ENCODE measurements at regions not wholly inside any gene's neighbourhood (a gene's known extent, or its start where the extent isn't known, plus 50 kb on each side); places are given as distances from the start of the nearest gene placed in this dataset.

DNA sequence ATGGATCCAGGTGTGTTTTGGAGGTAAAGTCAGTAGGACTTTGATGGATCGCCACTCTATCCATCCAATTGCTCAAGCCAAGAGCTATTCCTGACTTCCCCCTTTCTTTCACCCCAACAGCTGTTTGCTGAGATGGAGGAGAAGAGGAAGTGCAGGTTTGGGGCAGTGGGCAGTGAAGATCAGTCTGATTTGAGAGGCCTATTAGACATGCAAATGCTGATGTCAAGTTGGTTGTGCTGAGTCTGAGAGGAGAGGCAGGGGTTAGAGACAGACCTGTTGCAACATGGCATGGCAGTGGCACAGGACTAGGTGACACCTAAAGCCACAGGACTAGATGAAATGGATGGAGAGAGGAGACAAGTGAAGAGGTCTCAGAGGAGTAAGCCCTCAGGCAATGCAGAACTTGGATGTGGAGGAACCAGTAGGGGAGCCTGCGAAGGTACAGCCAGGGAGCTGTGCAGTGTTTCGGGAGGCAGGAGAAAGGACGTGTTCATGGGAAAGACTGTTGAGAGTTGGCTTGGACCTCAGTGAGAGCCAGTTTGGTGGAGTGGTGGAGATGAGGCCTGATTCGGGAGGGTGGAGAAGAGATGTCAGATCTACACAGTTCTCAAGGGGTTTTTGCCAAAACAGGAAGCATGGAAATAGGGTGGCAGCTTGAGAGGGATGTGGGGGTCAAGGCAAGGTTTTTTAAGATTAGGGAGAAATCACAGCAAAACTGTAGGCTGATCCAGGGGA, 175.0 kb downstream of the MACROH2A1 start:
- no peak for TF ChIP-seq SIN3A (IDR thresholded peaks at IDR 0.05; ENCODE audit: borderline replicate concordance, insufficient read depth, low read length)
- TF ChIP-seq, protein P1, sequence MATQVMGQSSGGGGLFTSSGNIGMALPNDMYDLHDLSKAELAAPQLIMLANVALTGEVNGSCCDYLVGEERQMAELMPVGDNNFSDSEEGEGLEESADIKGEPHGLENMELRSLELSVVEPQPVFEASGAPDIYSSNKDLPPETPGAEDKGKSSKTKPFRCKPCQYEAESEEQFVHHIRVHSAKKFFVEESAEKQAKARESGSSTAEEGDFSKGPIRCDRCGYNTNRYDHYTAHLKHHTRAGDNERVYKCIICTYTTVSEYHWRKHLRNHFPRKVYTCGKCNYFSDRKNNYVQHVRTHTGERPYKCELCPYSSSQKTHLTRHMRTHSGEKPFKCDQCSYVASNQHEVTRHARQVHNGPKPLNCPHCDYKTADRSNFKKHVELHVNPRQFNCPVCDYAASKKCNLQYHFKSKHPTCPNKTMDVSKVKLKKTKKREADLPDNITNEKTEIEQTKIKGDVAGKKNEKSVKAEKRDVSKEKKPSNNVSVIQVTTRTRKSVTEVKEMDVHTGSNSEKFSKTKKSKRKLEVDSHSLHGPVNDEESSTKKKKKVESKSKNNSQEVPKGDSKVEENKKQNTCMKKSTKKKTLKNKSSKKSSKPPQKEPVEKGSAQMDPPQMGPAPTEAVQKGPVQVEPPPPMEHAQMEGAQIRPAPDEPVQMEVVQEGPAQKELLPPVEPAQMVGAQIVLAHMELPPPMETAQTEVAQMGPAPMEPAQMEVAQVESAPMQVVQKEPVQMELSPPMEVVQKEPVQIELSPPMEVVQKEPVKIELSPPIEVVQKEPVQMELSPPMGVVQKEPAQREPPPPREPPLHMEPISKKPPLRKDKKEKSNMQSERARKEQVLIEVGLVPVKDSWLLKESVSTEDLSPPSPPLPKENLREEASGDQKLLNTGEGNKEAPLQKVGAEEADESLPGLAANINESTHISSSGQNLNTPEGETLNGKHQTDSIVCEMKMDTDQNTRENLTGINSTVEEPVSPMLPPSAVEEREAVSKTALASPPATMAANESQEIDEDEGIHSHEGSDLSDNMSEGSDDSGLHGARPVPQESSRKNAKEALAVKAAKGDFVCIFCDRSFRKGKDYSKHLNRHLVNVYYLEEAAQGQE (IDR thresholded peaks at IDR 0.05; ENCODE audit: insufficient read depth in 1 of 2, low read depth in 2 of 2, low read length in 2 of 2), result no peak
- TF ChIP-seq TAF1 (IDR thresholded peaks at IDR 0.05; ENCODE audit: borderline replicate concordance, insufficient read depth, low read length), result no peak
- no peak for TF ChIP-seq FOXP2 (optimal IDR thresholded peaks at IDR 0.05; ENCODE audit: borderline replicate concordance, extremely low read depth, extremely low read length, insufficient read depth)
- TF ChIP-seq POLR2AphosphoS5 (IDR thresholded peaks at IDR 0.05; ENCODE audit: low read depth, low read length), result no peak

DNA sequence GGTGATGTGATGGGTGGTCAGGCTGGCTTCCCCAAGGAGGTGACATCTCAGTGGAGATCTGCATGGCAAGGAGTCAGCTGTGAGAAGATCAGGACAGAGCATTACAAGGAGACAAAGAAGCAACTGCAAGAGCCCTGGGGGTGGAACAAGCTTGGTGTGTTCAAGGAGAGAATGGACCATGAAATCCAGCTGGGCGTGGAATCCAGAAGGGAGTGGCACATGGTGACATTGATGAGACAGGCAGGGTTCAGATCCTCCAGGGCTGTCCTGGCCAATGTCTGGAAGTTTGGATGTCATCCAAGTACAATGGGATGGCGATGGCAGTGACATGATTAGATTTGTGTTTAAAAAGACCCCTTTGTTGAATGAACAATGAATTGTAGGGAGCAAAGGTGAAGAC, 175.6 kb downstream of the MACROH2A1 start:
- TF ChIP-seq TAF1 (IDR thresholded peaks at IDR 0.05; ENCODE audit: borderline replicate concordance, insufficient read depth, low read length) (no peak), FOXP2 (optimal IDR thresholded peaks at IDR 0.05; ENCODE audit: borderline replicate concordance, extremely low read depth, extremely low read length, insufficient read depth) (no peak)

DNA sequence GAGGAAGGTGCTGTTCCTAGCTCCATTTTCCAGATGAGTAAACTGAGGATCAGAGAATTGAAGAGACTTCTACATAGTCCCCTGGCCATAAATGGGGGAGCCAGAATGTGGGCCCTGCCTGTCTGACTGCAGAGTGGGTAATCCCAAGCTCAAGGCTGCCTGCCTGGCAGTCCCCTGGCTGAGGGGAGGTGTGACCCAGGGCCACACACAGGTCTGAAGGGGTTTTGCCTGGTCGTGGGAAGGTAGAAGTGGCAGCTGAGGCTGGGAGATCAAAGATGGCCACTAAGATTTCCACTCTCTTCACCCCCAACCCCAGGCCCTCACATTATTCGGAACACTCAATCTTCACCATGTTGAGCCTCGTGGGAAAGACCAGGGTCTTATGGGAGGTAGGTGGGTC, 176.3 kb downstream of the MACROH2A1 start:
- no peak for TF ChIP-seq FOXP2 (optimal IDR thresholded peaks at IDR 0.05; ENCODE audit: borderline replicate concordance, extremely low read depth, extremely low read length, insufficient read depth)
- no peak for TF ChIP-seq SIN3A (IDR thresholded peaks at IDR 0.05; ENCODE audit: borderline replicate concordance, insufficient read depth, low read length)
- no peak for TF ChIP-seq TAF1 (IDR thresholded peaks at IDR 0.05; ENCODE audit: borderline replicate concordance, insufficient read depth, low read length)
- no peak for TF ChIP-seq POLR2AphosphoS5 (IDR thresholded peaks at IDR 0.05; ENCODE audit: low read depth, low read length)
- TF ChIP-seq, protein P1 (IDR thresholded peaks at IDR 0.05; ENCODE audit: insufficient read depth in 1 of 2, low read depth in 2 of 2, low read length in 2 of 2), result no peak

DNA sequence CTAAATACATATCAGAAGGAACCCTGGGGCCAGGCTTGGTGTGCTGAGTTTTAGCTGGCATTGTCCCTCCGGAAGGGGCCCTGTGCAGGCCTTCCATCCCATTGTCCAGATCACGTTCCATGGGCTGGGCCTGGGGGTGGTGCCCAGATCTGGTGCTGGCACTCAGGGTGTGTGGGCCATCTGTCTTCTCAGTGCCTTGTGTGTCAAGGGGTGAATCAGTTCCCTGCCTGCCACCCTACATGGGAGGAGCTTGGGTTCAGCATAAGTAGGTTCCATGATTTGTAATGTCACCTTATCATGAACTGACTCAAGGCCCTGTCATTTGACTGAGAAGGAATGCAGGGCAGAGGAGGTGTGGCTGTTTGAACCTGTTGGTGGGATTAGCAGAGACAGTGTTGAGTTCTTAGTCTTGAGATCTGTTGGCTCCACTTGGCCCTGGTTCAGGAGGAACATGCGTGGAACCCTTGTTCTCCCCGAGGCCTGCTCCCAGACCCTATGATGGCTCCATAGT, 176.8 kb downstream of the MACROH2A1 start:
- TF ChIP-seq TAF1 (IDR thresholded peaks at IDR 0.05; ENCODE audit: borderline replicate concordance, insufficient read depth, low read length) (no peak), FOXP2 (optimal IDR thresholded peaks at IDR 0.05; ENCODE audit: borderline replicate concordance, extremely low read depth, extremely low read length, insufficient read depth) (no peak), POLR2AphosphoS5 (IDR thresholded peaks at IDR 0.05; ENCODE audit: low read depth, low read length) (no peak)
- TF ChIP-seq, protein P1 (IDR thresholded peaks at IDR 0.05; ENCODE audit: insufficient read depth in 1 of 2, low read depth in 2 of 2, low read length in 2 of 2), result no peak

DNA sequence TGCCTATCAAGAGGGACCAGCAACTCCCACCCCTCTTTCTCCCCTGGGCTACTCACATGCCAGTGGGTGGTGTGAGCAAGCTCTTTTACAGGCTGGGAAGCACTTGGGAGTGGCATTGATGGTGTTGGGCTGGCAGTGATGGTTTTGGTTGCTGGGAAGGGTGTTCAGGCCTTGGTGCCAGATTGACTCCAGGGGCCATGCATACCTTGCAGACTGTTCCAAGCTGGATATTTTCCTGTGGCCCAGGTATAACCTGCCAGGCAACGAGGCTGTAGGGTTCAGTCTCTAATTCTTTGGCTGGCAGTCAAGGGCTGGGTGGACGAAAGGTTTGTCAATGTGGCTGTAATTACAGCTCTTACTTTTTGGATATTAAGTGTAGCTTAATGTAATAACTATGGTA, 177.3 kb downstream of the MACROH2A1 start:
- TF ChIP-seq POLR2AphosphoS5 (IDR thresholded peaks at IDR 0.05; ENCODE audit: low read depth, low read length) (no peak), SIN3A (IDR thresholded peaks at IDR 0.05; ENCODE audit: borderline replicate concordance, insufficient read depth, low read length) (no peak), TAF1 (IDR thresholded peaks at IDR 0.05; ENCODE audit: borderline replicate concordance, insufficient read depth, low read length) (no peak)

DNA sequence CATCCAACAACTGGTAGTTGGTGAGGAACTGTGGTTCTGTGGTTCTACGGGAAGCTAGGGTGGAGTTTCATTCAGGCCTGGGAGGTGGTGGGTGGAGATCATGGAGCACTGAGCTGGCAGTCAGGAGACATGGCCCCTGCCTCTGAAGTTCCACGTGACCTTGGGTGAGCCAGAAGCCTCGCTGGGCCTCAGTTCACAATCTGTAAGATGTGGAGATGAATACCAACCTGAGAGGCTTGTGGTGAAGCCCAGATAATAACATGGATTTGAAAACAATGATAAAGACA, 177.9 kb downstream of the MACROH2A1 start:
- TF ChIP-seq, protein P1 (IDR thresholded peaks at IDR 0.05; ENCODE audit: insufficient read depth in 1 of 2, low read depth in 2 of 2, low read length in 2 of 2), result no peak
- TF ChIP-seq POLR2AphosphoS5 (IDR thresholded peaks at IDR 0.05; ENCODE audit: low read depth, low read length), result no peak
- no peak for TF ChIP-seq TAF1 (IDR thresholded peaks at IDR 0.05; ENCODE audit: borderline replicate concordance, insufficient read depth, low read length)
- TF ChIP-seq SIN3A (IDR thresholded peaks at IDR 0.05; ENCODE audit: borderline replicate concordance, insufficient read depth, low read length), result no peak
- TF ChIP-seq FOXP2 (optimal IDR thresholded peaks at IDR 0.05; ENCODE audit: borderline replicate concordance, extremely low read depth, extremely low read length, insufficient read depth), result no peak
